ENCODE measurements at regions not wholly inside any gene's neighbourhood (a gene's known extent, or its start where the extent isn't known, plus 50 kb on each side); places are given as distances from the start of the nearest gene placed in this dataset.

- H3K27ac ChIP-seq: no peak overlapping the region
- no peak overlapping the region for H3K4me3 ChIP-seq
- no peak for DNase-seq (ENCODE audit: low spot score)
- TF ChIP-seq CTCF (IDR thresholded peaks at IDR 0.05): no peak
These were observed 167.5 kb downstream of the SYK start for GRCh38 chr9:90969021-90969675.

GRCh38 chr9:90970608-90971007 is 169.0 kb downstream of the SYK start:
- DNase-seq (ENCODE audit: low spot score): no peak
- H3K4me3 ChIP-seq: no peak overlapping the region
- no peak for TF ChIP-seq CTCF (IDR thresholded peaks at IDR 0.05)
- no peak overlapping the region for H3K27ac ChIP-seq

GRCh38 chr9:90972057-90972456 is 170.4 kb downstream of the SYK start:
- H3K27ac ChIP-seq: no peak overlapping the region
- TF ChIP-seq CTCF (IDR thresholded peaks at IDR 0.05): no peak
- H3K4me3 ChIP-seq: no peak overlapping the region
- no peak for DNase-seq (ENCODE audit: low spot score)

- Histone ChIP-seq H3K27ac (no peak overlapping the region), H3K4me3 (no peak overlapping the region)
- DNase-seq (ENCODE audit: low spot score): no peak
- no peak for TF ChIP-seq CTCF (IDR thresholded peaks at IDR 0.05)
These were observed 172.4 kb downstream of the SYK start for GRCh38 chr9:90974016-90974415.

GRCh38 chr9:90974643-90975245 is 173.1 kb downstream of the SYK start:
- Histone ChIP-seq H3K27ac (no peak overlapping the region), H3K4me3 (no peak overlapping the region)
- DNase-seq (ENCODE audit: low spot score): no peak
- TF ChIP-seq CTCF (IDR thresholded peaks at IDR 0.05): no peak

- H3K27ac ChIP-seq: no peak overlapping the region
- DNase-seq (ENCODE audit: low spot score): no peak
- no peak for TF ChIP-seq CTCF (IDR thresholded peaks at IDR 0.05)
- H3K4me3 ChIP-seq: no peak overlapping the region
These were observed 174.3 kb downstream of the SYK start for GRCh38 chr9:90975781-90976538.
